ENCODE measurements at regions not wholly inside any gene's neighbourhood (a gene's known extent, or its start where the extent isn't known, plus 50 kb on each side); places are given as distances from the start of the nearest gene placed in this dataset.
"Not testable (repeated sequence)": the region's sequence is repeated elsewhere in the genome, so short reads cannot be mapped to it uniquely, and the experiment has no call there.

GRCh38 chr17:56718515-56718914, 115.2 kb downstream of the C17orf67 start:
- WGBS (ENCODE audit: insufficient coverage): 58% methylated on average over 3 of the region's 4 CpGs
- Histone ChIP-seq H3K9me3 (ENCODE audit: control extremely low read depth in 1 of 5, control insufficient read depth in 4 of 5, insufficient read depth in 2 of 5, low read depth in 1 of 5, low read length in 4 of 5) (peaks cover 0 to under 1% (median 0%) of the 10 kb centered on the region in 5 experiments), H3K36me3 (ENCODE audit: control insufficient read depth in 4 of 4, insufficient read depth in 4 of 4, low read length in 3 of 4) (no peaks in the 10 kb centered on the region), H3K27me3 (replicated peaks in 2 of 5; ENCODE audit: control insufficient read depth in 4 of 5, insufficient read depth in 5 of 5, low read length in 4 of 5) (no peaks in the 10 kb centered on the region), H3K4me1 (ENCODE audit: control extremely low read depth in 1 of 4, control insufficient read depth in 4 of 4, insufficient read depth in 4 of 4, low read length in 3 of 4) (peaks cover 2 to 41% (median 23%) of the 10 kb centered on the region in 4 experiments), H3K27ac (ENCODE audit: insufficient read depth in 1 of 2, low read depth in 1 of 2, low read length in 2 of 2, poor library complexity in 1 of 2, severe bottlenecking in 2 of 2) (no peak overlapping the region), H3K4me3 (ENCODE audit: control insufficient read depth in 1 of 7, extremely low read depth in 1 of 7, insufficient read depth in 4 of 7, low read depth in 2 of 7, low read length in 6 of 7) (no peak overlapping the region)
- ChIA-PET CTCF (interaction anchor here (0.9 to 1.6 kb wide), 4 partner anchors 41 to 219 kb away, joined by 3 to 6 read pairs (median 3); no protein-coding TSS in a partner anchor), POLR2A (interaction anchor here (1.0 kb wide), 1 partner anchor 32 kb away, joined by 4 read pairs; no protein-coding TSS in a partner anchor)
- DNase-seq: no peak

GRCh38 chr17:56723421-56723820, 110.3 kb downstream of the C17orf67 start:
- H3K4me1 ChIP-seq (ENCODE audit: control extremely low read depth in 1 of 4, control insufficient read depth in 4 of 4, insufficient read depth in 4 of 4, low read length in 3 of 4): peaks cover 0 to 13% (median 3%) of the 10 kb centered on the region in 4 experiments
- POLR2A ChIA-PET: no interaction called here

GRCh38 chr17:56724664-56725063, 109.1 kb downstream of the C17orf67 start:
- 96% methylated on average over 7 of the region's 11 CpGs for WGBS (ENCODE audit: insufficient coverage)
- Histone ChIP-seq H3K36me3 (ENCODE audit: control insufficient read depth in 4 of 4, insufficient read depth in 4 of 4, low read length in 3 of 4) (no peaks in the 10 kb centered on the region), H3K27me3 (replicated peaks in 2 of 5; ENCODE audit: control insufficient read depth in 4 of 5, insufficient read depth in 5 of 5, low read length in 4 of 5) (no peaks in the 10 kb centered on the region), H3K9me3 (ENCODE audit: control extremely low read depth in 1 of 5, control insufficient read depth in 4 of 5, insufficient read depth in 2 of 5, low read depth in 1 of 5, low read length in 4 of 5) (no peaks in the 10 kb centered on the region), H3K27ac (ENCODE audit: insufficient read depth in 1 of 2, low read depth in 1 of 2, low read length in 2 of 2, poor library complexity in 1 of 2, severe bottlenecking in 2 of 2) (no peak overlapping the region), H3K4me3 (ENCODE audit: control insufficient read depth in 1 of 7, extremely low read depth in 1 of 7, insufficient read depth in 4 of 7, low read depth in 2 of 7, low read length in 6 of 7) (no peak overlapping the region), H3K4me1 (ENCODE audit: control extremely low read depth in 1 of 4, control insufficient read depth in 4 of 4, insufficient read depth in 4 of 4, low read length in 3 of 4) (peaks cover 0 to 10% (median 3%) of the 10 kb centered on the region in 4 experiments)
- ChIA-PET CTCF (interaction anchor here (0.9 to 1.4 kb wide), 4 partner anchors 8 to 55 kb away, joined by 3 to 5 read pairs (median 4); no protein-coding TSS in a partner anchor), POLR2A (no interaction called here)
- no peak for DNase-seq

More at GRCh38 chr17:56723421-56723820, 110.3 kb downstream of the C17orf67 start:
- H3K4me3 ChIP-seq (ENCODE audit: control insufficient read depth in 1 of 7, extremely low read depth in 1 of 7, insufficient read depth in 4 of 7, low read depth in 2 of 7, low read length in 6 of 7): no peak overlapping the region
- H3K9me3 ChIP-seq (ENCODE audit: control extremely low read depth in 1 of 5, control insufficient read depth in 4 of 5, insufficient read depth in 2 of 5, low read depth in 1 of 5, low read length in 4 of 5): no peaks in the 10 kb centered on the region
- no peak for DNase-seq
- WGBS (ENCODE audit: insufficient coverage): 100% methylated on average over 4 of the region's 5 CpGs
- H3K27ac ChIP-seq (ENCODE audit: insufficient read depth in 1 of 2, low read depth in 1 of 2, low read length in 2 of 2, poor library complexity in 1 of 2, severe bottlenecking in 2 of 2): no peak overlapping the region
- CTCF ChIA-PET: interaction anchor here (0.9 to 1.4 kb wide), 5 partner anchors 8 to 52 kb away, joined by 3 to 5 read pairs (median 3); no protein-coding TSS in a partner anchor
- H3K36me3 ChIP-seq (ENCODE audit: control insufficient read depth in 4 of 4, insufficient read depth in 4 of 4, low read length in 3 of 4): no peaks in the 10 kb centered on the region
- no peaks in the 10 kb centered on the region for H3K27me3 ChIP-seq (replicated peaks in 2 of 5; ENCODE audit: control insufficient read depth in 4 of 5, insufficient read depth in 5 of 5, low read length in 4 of 5)

- 100% methylated on average over 1 of the region's 4 CpGs for WGBS (ENCODE audit: insufficient coverage)
- no peak for DNase-seq
- CTCF ChIA-PET: interaction anchor here (0.9 kb wide), 1 partner anchor 9 kb away, joined by 3 read pairs; no protein-coding TSS in a partner anchor
These were observed 108.6 kb downstream of the C17orf67 start for GRCh38 chr17:56725144-56725543.

GRCh38 chr17:56727876-56728617, 105.7 kb downstream of the C17orf67 start:
- no peaks in the 10 kb centered on the region for H3K9me3 ChIP-seq (ENCODE audit: control extremely low read depth in 1 of 5, control insufficient read depth in 4 of 5, insufficient read depth in 2 of 5, low read depth in 1 of 5, low read length in 4 of 5)
- H3K4me1 ChIP-seq (ENCODE audit: control extremely low read depth in 1 of 4, control insufficient read depth in 4 of 4, insufficient read depth in 4 of 4, low read length in 3 of 4): no peaks in the 10 kb centered on the region
- WGBS (ENCODE audit: insufficient coverage): 93% methylated on average over 6 of the region's 6 CpGs
- ChIA-PET CTCF (interaction anchor here (1.1 kb wide), 1 partner anchor 12 kb away, joined by 3 read pairs; no protein-coding TSS in a partner anchor), POLR2A (no interaction called here)
- H3K36me3 ChIP-seq (ENCODE audit: control insufficient read depth in 4 of 4, insufficient read depth in 4 of 4, low read length in 3 of 4): no peaks in the 10 kb centered on the region
- no peak for DNase-seq
- H3K4me3 ChIP-seq (ENCODE audit: control insufficient read depth in 1 of 7, extremely low read depth in 1 of 7, insufficient read depth in 4 of 7, low read depth in 2 of 7, low read length in 6 of 7): no peak overlapping the region
- no peak overlapping the region for H3K27ac ChIP-seq (ENCODE audit: insufficient read depth in 1 of 2, low read depth in 1 of 2, low read length in 2 of 2, poor library complexity in 1 of 2, severe bottlenecking in 2 of 2)
- no peaks in the 10 kb centered on the region for H3K27me3 ChIP-seq (replicated peaks in 2 of 5; ENCODE audit: control insufficient read depth in 4 of 5, insufficient read depth in 5 of 5, low read length in 4 of 5)

More at GRCh38 chr17:56725144-56725543, 108.6 kb downstream of the C17orf67 start:
- Histone ChIP-seq H3K4me3 (ENCODE audit: control insufficient read depth in 1 of 7, extremely low read depth in 1 of 7, insufficient read depth in 4 of 7, low read depth in 2 of 7, low read length in 6 of 7) (no peak overlapping the region), H3K4me1 (ENCODE audit: control extremely low read depth in 1 of 4, control insufficient read depth in 4 of 4, insufficient read depth in 4 of 4, low read length in 3 of 4) (peaks cover 0 to 10% (median 3%) of the 10 kb centered on the region in 4 experiments), H3K9me3 (ENCODE audit: control extremely low read depth in 1 of 5, control insufficient read depth in 4 of 5, insufficient read depth in 2 of 5, low read depth in 1 of 5, low read length in 4 of 5) (no peaks in the 10 kb centered on the region), H3K27me3 (replicated peaks in 2 of 5; ENCODE audit: control insufficient read depth in 4 of 5, insufficient read depth in 5 of 5, low read length in 4 of 5) (no peaks in the 10 kb centered on the region), H3K27ac (ENCODE audit: insufficient read depth in 1 of 2, low read depth in 1 of 2, low read length in 2 of 2, poor library complexity in 1 of 2, severe bottlenecking in 2 of 2) (no peak overlapping the region), H3K36me3 (ENCODE audit: control insufficient read depth in 4 of 4, insufficient read depth in 4 of 4, low read length in 3 of 4) (no peaks in the 10 kb centered on the region)
- POLR2A ChIA-PET: no interaction called here

- H3K27ac ChIP-seq (ENCODE audit: insufficient read depth in 1 of 2, low read depth in 1 of 2, low read length in 2 of 2, poor library complexity in 1 of 2, severe bottlenecking in 2 of 2); DNase-seq; H3K9me3 ChIP-seq (ENCODE audit: control extremely low read depth in 1 of 5, control insufficient read depth in 4 of 5, insufficient read depth in 2 of 5, low read depth in 1 of 5, low read length in 4 of 5); H3K4me1 ChIP-seq (ENCODE audit: control extremely low read depth in 1 of 4, control insufficient read depth in 4 of 4, insufficient read depth in 4 of 4, low read length in 3 of 4); CTCF ChIA-PET; H3K4me3 ChIP-seq (ENCODE audit: control insufficient read depth in 1 of 7, extremely low read depth in 1 of 7, insufficient read depth in 4 of 7, low read depth in 2 of 7, low read length in 6 of 7); POLR2A ChIA-PET; H3K27me3 ChIP-seq (replicated peaks in 2 of 5; ENCODE audit: control insufficient read depth in 4 of 5, insufficient read depth in 5 of 5, low read length in 4 of 5); H3K36me3 ChIP-seq (ENCODE audit: control insufficient read depth in 4 of 4, insufficient read depth in 4 of 4, low read length in 3 of 4): not testable (repeated sequence)
- 100% methylated on average over 5 of the region's 5 CpGs for WGBS (ENCODE audit: insufficient coverage)
These were observed 102.6 kb downstream of the C17orf67 start for GRCh38 chr17:56731096-56731495.

- no peaks in the 10 kb centered on the region for H3K27me3 ChIP-seq (replicated peaks in 2 of 5; ENCODE audit: control insufficient read depth in 4 of 5, insufficient read depth in 5 of 5, low read length in 4 of 5)
- no peaks in the 10 kb centered on the region for H3K9me3 ChIP-seq (ENCODE audit: control extremely low read depth in 1 of 5, control insufficient read depth in 4 of 5, insufficient read depth in 2 of 5, low read depth in 1 of 5, low read length in 4 of 5)
- no peak overlapping the region for H3K27ac ChIP-seq (ENCODE audit: insufficient read depth in 1 of 2, low read depth in 1 of 2, low read length in 2 of 2, poor library complexity in 1 of 2, severe bottlenecking in 2 of 2)
- 100% methylated on average over 4 of the region's 5 CpGs for WGBS (ENCODE audit: insufficient coverage)
- no peaks in the 10 kb centered on the region for H3K36me3 ChIP-seq (ENCODE audit: control insufficient read depth in 4 of 4, insufficient read depth in 4 of 4, low read length in 3 of 4)
- CTCF ChIA-PET: interaction anchor here (1.4 kb wide), 1 partner anchor 10 kb away, joined by 3 read pairs; no protein-coding TSS in a partner anchor
- H3K4me1 ChIP-seq (ENCODE audit: control extremely low read depth in 1 of 4, control insufficient read depth in 4 of 4, insufficient read depth in 4 of 4, low read length in 3 of 4): peaks cover 0 to 12% (median 10%) of the 10 kb centered on the region in 4 experiments
- POLR2A ChIA-PET: no interaction called here
- H3K4me3 ChIP-seq (ENCODE audit: control insufficient read depth in 1 of 7, extremely low read depth in 1 of 7, insufficient read depth in 4 of 7, low read depth in 2 of 7, low read length in 6 of 7): no peak overlapping the region
- DNase-seq: no peak
These were observed 99.9 kb downstream of the C17orf67 start for GRCh38 chr17:56733833-56734232.
